Stimulated activated effector memory CD8-positive, alpha-beta T cell treated with anti-CD3 and anti-CD28 coated beads, Interleukin-12 subunit alpha, Interleukin-12 subunit beta, amount 100 ng/mL, for 72 hours (primary cell): ENCODE measurements at regions not wholly inside any gene's neighbourhood (a gene's known extent, or its start where the extent isn't known, plus 50 kb on each side); places are given as distances from the start of the nearest gene placed in this dataset.

Experiments
- ATAC-seq: fragments of 150-1000 bp; cut with Tn5 transposase; 2 replicates; pipeline ENCODE4 v1.10.0; 2021
- DNase-seq, 2 donors: peaks; one replicate each; pipeline ENCODE4 v3.0.0; 2021 to 2022; ENCODE audit warnings: low spot score in 2 of 2
- H3K27ac Mint-ChIP-seq: one replicate; pipeline ENCODE4 v1.8.0; 2022; ENCODE audit warnings: mild to moderate bottlenecking, mixed read lengths
- H3K36me3 Mint-ChIP-seq: one replicate; pipeline ENCODE4 v1.8.0; 2022; ENCODE audit warnings: mild to moderate bottlenecking, mixed read lengths
- H3K4me1 Mint-ChIP-seq: one replicate; pipeline ENCODE4 v1.8.0; 2022; ENCODE audit warnings: mixed read lengths
- H3K4me3 Mint-ChIP-seq: one replicate; pipeline ENCODE4 v1.8.0; 2022; ENCODE audit warnings: mild to moderate bottlenecking, mixed read lengths
- H3K9me3 Mint-ChIP-seq: one replicate; pipeline ENCODE4 v1.8.0; 2022; ENCODE audit warnings: mixed read lengths

GRCh38 chr11:116207421-116208141 is 565.2 kb downstream of the BUD13 start:
- H3K4me3 Mint-ChIP-seq, result no peak overlapping the region
- H3K4me1 Mint-ChIP-seq, result no peaks in the 10 kb centered on the region
- ATAC-seq (no peak), DNase-seq (no peak)
- H3K9me3 Mint-ChIP-seq, result no peaks in the 10 kb centered on the region
- H3K27ac Mint-ChIP-seq, result no peak overlapping the region
- no peaks in the 10 kb centered on the region for H3K36me3 Mint-ChIP-seq

- Mint-ChIP-seq H3K36me3 (no peaks in the 10 kb centered on the region), H3K27ac (no peak overlapping the region), H3K4me3 (no peak overlapping the region), H3K9me3 (no peaks in the 10 kb centered on the region), H3K4me1 (no peaks in the 10 kb centered on the region)
- no peak for ATAC-seq
- no peak for DNase-seq
Measured at GRCh38 chr11:116207019-116207418, 565.8 kb downstream of the BUD13 start.

GRCh38 chr11:116202922-116203321 is 569.9 kb downstream of the BUD13 start:
- DNase-seq, result no peak
- Mint-ChIP-seq H3K4me3 (no peak overlapping the region), H3K36me3 (no peaks in the 10 kb centered on the region), H3K9me3 (no peaks in the 10 kb centered on the region), H3K4me1 (no peaks in the 10 kb centered on the region), H3K27ac (no peak overlapping the region)
- ATAC-seq, result no peak

- DNase-seq, result no peak
- no peaks in the 10 kb centered on the region for H3K9me3 Mint-ChIP-seq
- no peak overlapping the region for H3K4me3 Mint-ChIP-seq
- no peaks in the 10 kb centered on the region for H3K36me3 Mint-ChIP-seq
- ATAC-seq, result no peak
- no peaks in the 10 kb centered on the region for H3K4me1 Mint-ChIP-seq
- no peak overlapping the region for H3K27ac Mint-ChIP-seq
Measured at GRCh38 chr11:116200564-116200963, 572.2 kb downstream of the BUD13 start.

GRCh38 chr11:116199182-116199581 is 573.6 kb downstream of the BUD13 start:
- H3K36me3 Mint-ChIP-seq, result no peaks in the 10 kb centered on the region
- ATAC-seq (no peak), DNase-seq (no peak)
- no peaks in the 10 kb centered on the region for H3K4me1 Mint-ChIP-seq
- H3K4me3 Mint-ChIP-seq, result no peak overlapping the region
- no peaks in the 10 kb centered on the region for H3K9me3 Mint-ChIP-seq
- H3K27ac Mint-ChIP-seq, result no peak overlapping the region

- H3K27ac Mint-ChIP-seq, result no peak overlapping the region
- no peak for DNase-seq
- no peaks in the 10 kb centered on the region for H3K36me3 Mint-ChIP-seq
- H3K9me3 Mint-ChIP-seq, result no peaks in the 10 kb centered on the region
- ATAC-seq, result no peak
- no peak overlapping the region for H3K4me3 Mint-ChIP-seq
- no peaks in the 10 kb centered on the region for H3K4me1 Mint-ChIP-seq
Measured at GRCh38 chr11:116194156-116194904, 578.5 kb downstream of the BUD13 start.

- no peaks in the 10 kb centered on the region for H3K9me3 Mint-ChIP-seq
- no peak for DNase-seq
- H3K27ac Mint-ChIP-seq, result no peak overlapping the region
Measured at GRCh38 chr11:116193321-116194131, 579.3 kb downstream of the BUD13 start.

GRCh38 chr11:116192509-116193210 is 580.1 kb downstream of the BUD13 start:
- DNase-seq, result no peak
- Mint-ChIP-seq H3K4me3 (no peak overlapping the region), H3K27ac (no peak overlapping the region), H3K4me1 (no peaks in the 10 kb centered on the region), H3K36me3 (no peaks in the 10 kb centered on the region), H3K9me3 (no peaks in the 10 kb centered on the region)
- no peak for ATAC-seq

More at GRCh38 chr11:116193321-116194131, 579.3 kb downstream of the BUD13 start:
- H3K4me3 Mint-ChIP-seq, result no peak overlapping the region
- H3K36me3 Mint-ChIP-seq, result no peaks in the 10 kb centered on the region
- ATAC-seq, result no peak
- H3K4me1 Mint-ChIP-seq, result no peaks in the 10 kb centered on the region

GRCh38 chr11:116190861-116191260 is 581.9 kb downstream of the BUD13 start:
- no peak for ATAC-seq
- no peak overlapping the region for H3K27ac Mint-ChIP-seq
- H3K4me3 Mint-ChIP-seq, result no peak overlapping the region
- no peak for DNase-seq
- H3K4me1 Mint-ChIP-seq, result no peaks in the 10 kb centered on the region
- H3K9me3 Mint-ChIP-seq, result no peaks in the 10 kb centered on the region
- H3K36me3 Mint-ChIP-seq, result no peaks in the 10 kb centered on the region

- no peaks in the 10 kb centered on the region for H3K4me1 Mint-ChIP-seq
- H3K27ac Mint-ChIP-seq, result no peak overlapping the region
- DNase-seq (no peak), ATAC-seq (no peak)
- H3K4me3 Mint-ChIP-seq, result no peak overlapping the region
- H3K9me3 Mint-ChIP-seq, result no peaks in the 10 kb centered on the region
- H3K36me3 Mint-ChIP-seq, result no peaks in the 10 kb centered on the region
Measured at GRCh38 chr11:116189408-116190170, 583.2 kb downstream of the BUD13 start.

GRCh38 chr11:116188350-116188749 is 584.4 kb downstream of the BUD13 start:
- Mint-ChIP-seq H3K4me1 (no peaks in the 10 kb centered on the region), H3K36me3 (no peaks in the 10 kb centered on the region), H3K4me3 (no peak overlapping the region), H3K9me3 (no peaks in the 10 kb centered on the region), H3K27ac (no peak overlapping the region)
- ATAC-seq (no peak), DNase-seq (no peak)

- Mint-ChIP-seq H3K36me3 (no peaks in the 10 kb centered on the region), H3K9me3 (no peaks in the 10 kb centered on the region), H3K4me3 (no peak overlapping the region), H3K4me1 (no peaks in the 10 kb centered on the region), H3K27ac (no peak overlapping the region)
- no peak for ATAC-seq
- DNase-seq, result no peak
Measured at GRCh38 chr11:116187026-116187425, 585.8 kb downstream of the BUD13 start.

- Mint-ChIP-seq H3K36me3 (no peaks in the 10 kb centered on the region), H3K4me1 (no peaks in the 10 kb centered on the region), H3K4me3 (no peak overlapping the region)
Measured at GRCh38 chr11:116185551-116185950, 587.2 kb downstream of the BUD13 start.

GRCh38 chr11:116184763-116185162 is 588.0 kb downstream of the BUD13 start:
- H3K36me3 Mint-ChIP-seq, result no peaks in the 10 kb centered on the region
- H3K4me3 Mint-ChIP-seq, result no peak overlapping the region
- DNase-seq (no peak), ATAC-seq (no peak)
- H3K4me1 Mint-ChIP-seq, result no peaks in the 10 kb centered on the region
- no peak overlapping the region for H3K27ac Mint-ChIP-seq
- no peaks in the 10 kb centered on the region for H3K9me3 Mint-ChIP-seq

More at GRCh38 chr11:116185551-116185950, 587.2 kb downstream of the BUD13 start:
- Mint-ChIP-seq H3K9me3 (no peaks in the 10 kb centered on the region), H3K27ac (no peak overlapping the region)
- ATAC-seq (no peak), DNase-seq (no peak)
